GM13977 (cell line): ENCODE measurements at regions not wholly inside any gene's neighbourhood (a gene's known extent, or its start where the extent isn't known, plus 50 kb on each side); places are given as distances from the start of the nearest gene placed in this dataset.
"Not testable (repeated sequence)": the region's sequence is repeated elsewhere in the genome, so short reads cannot be mapped to it uniquely, and the experiment has no call there.

Source experiments
- DNase-seq: peaks from one replicate; pipeline ENCODE4 v3.0.0; 2012; ENCODE audit warnings: low spot score
- in situ Hi-C: fragments of 300-500 bp; cut with MboI; formaldehyde crosslinking; loops from one replicate; pipeline ENCODE4 v1.12.0; 2022; ENCODE audit warnings: low sequenced_read_pairs, low pct_unique_long_range_greater_than_20kb, mixed read lengths, inconsistent platforms; ENCODE audit not compliant: unreplicated experiment
- TF ChIP-seq, protein P1 (sequence below): IDR thresholded peaks from 2 replicates; pipeline ENCODE4 v1.5.1; 2012; ENCODE audit warnings: mild to moderate bottlenecking, control low read depth; ENCODE audit not compliant: insufficient read depth; ENCODE audit errors: extremely low read depth, missing control alignments

- no peak for DNase-seq
- in situ Hi-C loops, result no loop called here
- TF ChIP-seq, protein P1, sequence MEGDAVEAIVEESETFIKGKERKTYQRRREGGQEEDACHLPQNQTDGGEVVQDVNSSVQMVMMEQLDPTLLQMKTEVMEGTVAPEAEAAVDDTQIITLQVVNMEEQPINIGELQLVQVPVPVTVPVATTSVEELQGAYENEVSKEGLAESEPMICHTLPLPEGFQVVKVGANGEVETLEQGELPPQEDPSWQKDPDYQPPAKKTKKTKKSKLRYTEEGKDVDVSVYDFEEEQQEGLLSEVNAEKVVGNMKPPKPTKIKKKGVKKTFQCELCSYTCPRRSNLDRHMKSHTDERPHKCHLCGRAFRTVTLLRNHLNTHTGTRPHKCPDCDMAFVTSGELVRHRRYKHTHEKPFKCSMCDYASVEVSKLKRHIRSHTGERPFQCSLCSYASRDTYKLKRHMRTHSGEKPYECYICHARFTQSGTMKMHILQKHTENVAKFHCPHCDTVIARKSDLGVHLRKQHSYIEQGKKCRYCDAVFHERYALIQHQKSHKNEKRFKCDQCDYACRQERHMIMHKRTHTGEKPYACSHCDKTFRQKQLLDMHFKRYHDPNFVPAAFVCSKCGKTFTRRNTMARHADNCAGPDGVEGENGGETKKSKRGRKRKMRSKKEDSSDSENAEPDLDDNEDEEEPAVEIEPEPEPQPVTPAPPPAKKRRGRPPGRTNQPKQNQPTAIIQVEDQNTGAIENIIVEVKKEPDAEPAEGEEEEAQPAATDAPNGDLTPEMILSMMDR, result no peak
Measured at GRCh38 chr6:16033214-16033613, 95.7 kb upstream of the MYLIP start.

DNA sequence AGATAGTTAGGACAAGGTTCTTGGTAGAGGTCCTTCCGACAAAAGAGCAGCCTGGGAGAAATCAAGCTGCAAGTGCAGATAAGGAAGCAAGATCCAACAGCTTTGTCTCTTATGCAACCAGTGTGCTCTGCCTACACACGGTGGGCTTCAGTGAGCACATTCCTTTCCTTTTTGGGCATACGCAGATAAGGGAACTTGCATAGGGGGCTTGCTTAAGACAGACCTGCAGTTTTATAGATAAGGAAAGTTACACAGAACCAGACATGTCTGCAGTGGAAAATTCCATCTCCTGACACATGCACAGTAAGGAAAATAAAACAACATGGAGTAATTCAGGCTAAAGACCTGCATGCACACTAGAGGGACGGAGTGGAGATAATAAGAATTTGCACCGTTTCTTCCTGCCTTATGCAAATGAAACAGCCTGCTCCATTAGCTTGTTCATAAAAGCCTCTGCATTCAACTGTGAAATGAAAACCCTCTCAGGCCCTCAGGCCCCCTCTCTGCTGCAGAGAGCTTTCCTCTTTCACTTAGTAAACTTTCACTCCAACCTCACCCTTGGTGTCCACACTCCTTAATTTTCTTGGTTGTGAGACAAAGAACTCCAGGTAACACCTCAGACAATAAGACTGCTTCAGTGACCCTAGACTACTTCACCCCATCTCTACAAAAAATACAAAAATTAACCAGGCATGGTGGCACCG lies 97.5 kb upstream of the MYLIP start:
- DNase-seq, result no peak
- in situ Hi-C loops, result no loop called here
- TF ChIP-seq, protein P1, result no peak

- in situ Hi-C loops, result no loop called here
- TF ChIP-seq, protein P1, result no peak
- no peak for DNase-seq
Measured at GRCh38 chr6:16028966-16029365, 99.9 kb upstream of the MYLIP start.

DNA sequence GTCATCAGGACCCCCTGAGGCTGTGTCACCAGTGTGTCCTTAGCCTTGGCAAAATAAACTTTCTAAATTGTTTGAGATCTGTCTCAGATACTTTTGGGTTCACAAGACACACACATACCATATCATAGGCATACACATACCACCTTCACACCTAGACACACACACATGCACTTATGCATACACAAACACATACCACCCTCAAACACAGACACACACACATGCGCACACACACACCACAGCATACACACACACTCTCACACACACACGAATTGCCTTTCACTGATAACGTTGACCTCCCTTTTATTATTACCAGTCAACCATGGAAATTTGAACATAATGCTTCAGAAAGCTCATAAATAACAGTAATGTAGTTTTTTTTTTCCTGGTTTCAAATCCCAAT lies 108.6 kb upstream of the MYLIP start:
- TF ChIP-seq, protein P1, result no peak
- DNase-seq, result no peak
- in situ Hi-C loops, result no loop called here

GRCh38 chr6:16019462-16019861 lies 109.4 kb upstream of the MYLIP start:
- in situ Hi-C loops, result no loop called here
- TF ChIP-seq, protein P1, result no peak
- no peak for DNase-seq

GRCh38 chr6:16018626-16019025 lies 110.3 kb upstream of the MYLIP start:
- in situ Hi-C loops, result no loop called here
- no peak for DNase-seq
- TF ChIP-seq, protein P1, result no peak

- in situ Hi-C loops, DNase-seq: not testable (repeated sequence)
Measured at GRCh38 chr6:16014325-16014724, 114.6 kb upstream of the MYLIP start.
